Mesodermal cell (in vitro differentiated cells): ENCODE measurements at regions not wholly inside any gene's neighbourhood (a gene's known extent, or its start where the extent isn't known, plus 50 kb on each side); places are given as distances from the start of the nearest gene placed in this dataset.
"Not testable (repeated sequence)": the region's sequence is repeated elsewhere in the genome, so short reads cannot be mapped to it uniquely, and the experiment has no call there.

Experiments
- H3K27ac ChIP-seq: 2 replicates; pipeline ENCODE4 v1.7.0; 2013; ENCODE audit warnings: mild to moderate bottlenecking, low read depth, low read length, moderate library complexity; ENCODE audit not compliant: severe bottlenecking
- H3K36me3 ChIP-seq: 2 replicates; pipeline ENCODE4 v1.7.1; 2013; ENCODE audit warnings: mild to moderate bottlenecking, low read length, moderate library complexity; ENCODE audit not compliant: control insufficient read depth, insufficient read depth
- H3K4me1 ChIP-seq: one replicate; pipeline ENCODE4 v1.7.1; 2013; ENCODE audit warnings: mild to moderate bottlenecking, low read length; ENCODE audit not compliant: insufficient read depth, control insufficient read depth, poor library complexity, severe bottlenecking
- H3K4me3 ChIP-seq: 2 replicates; pipeline ENCODE4 v1.7.0; 2013; ENCODE audit warnings: low read length, control low read depth, mild to moderate bottlenecking; ENCODE audit not compliant: insufficient read depth, poor library complexity, severe bottlenecking; ENCODE audit errors: extremely low read depth
- H3K9me3 ChIP-seq: 2 replicates; pipeline ENCODE4 v1.7.1; 2013; ENCODE audit warnings: mild to moderate bottlenecking, low read length, moderate library complexity; ENCODE audit not compliant: control insufficient read depth
- WGBS, 2 experiments: methylation state at CpG; one replicate each; pipeline ENCODE4 v1.1.5; 2013; ENCODE audit warnings: missing lambda C conversion rate in 2 of 2; ENCODE audit not compliant: insufficient coverage in 2 of 2; 5-methylcytosine and 5-hydroxymethylcytosine counted together

- H3K4me1 ChIP-seq = not testable (repeated sequence)
Observed at GRCh38 chr3:10109-10996, 186.2 kb upstream of the CHL1 start.

GRCh38 chr3:11734-12133, 184.8 kb upstream of the CHL1 start:
- H3K27ac ChIP-seq = no peak overlapping the region
- H3K4me3 ChIP-seq = no peak overlapping the region
- 89 to 96% methylated on average over 11 to 18 of the region's 22 CpGs for WGBS, 2 experiments
- H3K9me3 ChIP-seq = peaks cover 7% of the 10 kb centered on the region
- no peaks in the 10 kb centered on the region for H3K4me1 ChIP-seq
- H3K36me3 ChIP-seq = no peaks in the 10 kb centered on the region

More at GRCh38 chr3:10109-10996, 186.2 kb upstream of the CHL1 start:
- WGBS, 2 experiments = no CpG with 5 or more reads among the region's 15 CpGs
- not testable (repeated sequence) for H3K4me3 ChIP-seq, H3K9me3 ChIP-seq, H3K27ac ChIP-seq, H3K36me3 ChIP-seq

GRCh38 chr3:14652-15051, 181.9 kb upstream of the CHL1 start:
- Histone ChIP-seq H3K4me3 (no peak overlapping the region), H3K27ac (no peak overlapping the region), H3K9me3 (peaks cover 7% of the 10 kb centered on the region), H3K4me1 (no peaks in the 10 kb centered on the region), H3K36me3 (no peaks in the 10 kb centered on the region)
- WGBS, 2 experiments = 58 to 83% methylated on average over 1 to 2 of the region's 3 CpGs

- Histone ChIP-seq H3K4me1 (no peaks in the 10 kb centered on the region), H3K9me3 (peaks cover 10% of the 10 kb centered on the region), H3K27ac (no peak overlapping the region), H3K36me3 (no peaks in the 10 kb centered on the region), H3K4me3 (no peak overlapping the region)
- WGBS, 2 experiments = 63 to 67% methylated on average over 1 of the region's 2 CpGs
Observed at GRCh38 chr3:16366-16765, 180.2 kb upstream of the CHL1 start.

DNA sequence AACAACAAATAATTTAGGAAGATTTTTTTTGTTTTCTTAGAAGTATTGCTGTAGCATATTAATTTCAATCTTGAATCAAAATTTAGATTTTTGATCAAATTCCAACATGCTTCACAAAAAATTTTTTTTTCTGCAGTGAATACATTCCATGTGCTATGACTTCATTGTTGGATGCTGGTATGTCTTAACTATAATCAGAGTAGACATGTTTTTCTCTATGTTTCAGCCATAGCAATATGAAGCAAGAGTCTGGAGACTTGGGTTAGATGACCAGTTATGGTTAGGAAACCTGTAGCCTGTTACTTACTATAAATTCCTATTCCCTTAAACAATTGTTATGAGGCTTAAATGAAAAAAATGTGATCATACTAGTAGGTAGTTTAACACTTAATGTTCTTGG, 176.1 kb upstream of the CHL1 start:
- peaks cover 14% of the 10 kb centered on the region for H3K9me3 ChIP-seq
- no peak overlapping the region for H3K4me3 ChIP-seq
- no peak overlapping the region for H3K27ac ChIP-seq
- no peaks in the 10 kb centered on the region for H3K4me1 ChIP-seq
- no peaks in the 10 kb centered on the region for H3K36me3 ChIP-seq

- Histone ChIP-seq H3K4me1 (no peaks in the 10 kb centered on the region), H3K36me3 (no peaks in the 10 kb centered on the region), H3K27ac (no peak overlapping the region), H3K4me3 (no peak overlapping the region), H3K9me3 (peaks cover 15% of the 10 kb centered on the region)
- 20 to 50% methylated on average over 1 of the region's 3 CpGs for WGBS, 2 experiments
Observed at GRCh38 chr3:24006-24405, 172.6 kb upstream of the CHL1 start.

GRCh38 chr3:25056-25455, 171.5 kb upstream of the CHL1 start:
- Histone ChIP-seq H3K36me3 (no peaks in the 10 kb centered on the region), H3K27ac (no peak overlapping the region), H3K4me1 (no peaks in the 10 kb centered on the region), H3K4me3 (no peak overlapping the region), H3K9me3 (peaks cover 22% of the 10 kb centered on the region)
- no CpG with 5 or more reads among the region's 2 CpGs for WGBS, 2 experiments

GRCh38 chr3:35985-36384, 160.6 kb upstream of the CHL1 start:
- H3K36me3 ChIP-seq, H3K4me1 ChIP-seq, H3K4me3 ChIP-seq, H3K27ac ChIP-seq: not testable (repeated sequence)
- H3K9me3 ChIP-seq = peaks cover 12% of the 10 kb centered on the region
- no CpG with 5 or more reads among the region's 1 CpG for WGBS, 2 experiments

DNA sequence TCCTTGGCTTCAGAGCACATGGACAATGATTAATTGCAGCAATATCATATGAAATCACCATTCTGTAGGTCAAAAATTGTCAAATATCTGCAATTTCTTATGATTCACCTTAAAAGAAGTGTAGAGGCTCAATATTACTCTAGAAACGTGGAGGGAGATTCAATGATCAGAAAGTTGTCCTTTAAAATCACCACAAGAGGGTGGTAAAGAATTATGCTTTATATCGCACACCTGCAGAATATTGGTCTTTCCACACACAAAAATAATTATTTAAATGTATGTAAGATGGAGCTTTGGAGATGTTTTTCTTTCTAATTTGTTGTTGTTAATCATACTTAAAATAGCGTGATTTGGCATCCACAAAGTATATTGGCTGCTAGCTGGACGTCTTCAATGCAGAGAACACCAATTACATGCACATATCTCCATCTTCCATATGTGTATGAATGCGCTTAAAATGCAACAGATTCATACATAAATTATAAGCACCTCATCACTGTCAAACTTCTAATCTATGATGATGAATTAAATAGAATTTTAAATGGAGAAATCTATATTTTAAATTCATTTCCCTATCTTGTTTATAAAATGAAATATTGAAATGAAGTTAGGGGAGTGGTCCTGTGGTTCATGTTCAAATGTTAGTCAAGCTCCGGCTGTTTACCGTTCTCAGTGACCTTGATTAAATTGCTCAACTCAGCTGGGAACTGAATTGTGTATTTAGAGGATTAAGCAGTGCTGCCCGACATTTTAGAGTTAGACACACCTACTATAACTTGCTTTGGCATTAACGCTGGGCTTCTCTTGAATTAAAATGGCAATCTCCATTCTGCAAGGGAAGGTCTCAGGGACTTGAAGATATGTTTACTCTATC, 153.5 kb upstream of the CHL1 start:
- H3K4me1 ChIP-seq, H3K36me3 ChIP-seq, H3K4me3 ChIP-seq, H3K27ac ChIP-seq: not testable (repeated sequence)
- WGBS, 2 experiments = 31 to 67% methylated on average over 2 to 3 of the region's 9 CpGs
- peaks cover 30% of the 10 kb centered on the region for H3K9me3 ChIP-seq

- Histone ChIP-seq H3K4me1 (no peaks in the 10 kb centered on the region), H3K9me3 (peaks cover 29% of the 10 kb centered on the region), H3K27ac (no peak overlapping the region), H3K4me3 (no peak overlapping the region), H3K36me3 (no peaks in the 10 kb centered on the region)
- 62 to 69% methylated on average over 2 to 3 of the region's 9 CpGs for WGBS, 2 experiments
Observed at GRCh38 chr3:44028-44676, 152.4 kb upstream of the CHL1 start.
